CD14-positive monocyte (primary cell): ENCODE measurements at regions not wholly inside any gene's neighbourhood (a gene's known extent, or its start where the extent isn't known, plus 50 kb on each side); places are given as distances from the start of the nearest gene placed in this dataset.

Experiments used
- DNase-seq, 3 donors: peaks; one replicate each; pipeline ENCODE4 v3.0.0-alpha.2; 2011 to 2022
- H2AFZ ChIP-seq: 2 replicates; pipeline ENCODE4 v1.6.0; 2012; ENCODE audit warnings: mild to moderate bottlenecking, low read depth, low read length, inconsistent platforms; ENCODE audit not compliant: insufficient read depth, poor library complexity, severe bottlenecking
- H3K27ac ChIP-seq, 2 donors: 1 replicate in 1 of 2; 2 replicates in 1 of 2; pipeline ENCODE4 v1.5.1; 2012 to 2013; ENCODE audit warnings: low read length in 2 of 2, control low read depth in 1 of 2, inconsistent platforms in 1 of 2, low read depth in 1 of 2, mild to moderate bottlenecking in 1 of 2
- H3K27me3 ChIP-seq, 2 donors: one replicate each; pipeline versions ENCODE4 v1.6.0 to v1.6.1; 2011 to 2013; ENCODE audit warnings: low read length in 2 of 2; ENCODE audit not compliant: control insufficient read depth in 2 of 2, insufficient read depth in 2 of 2
- H3K36me3 ChIP-seq, 2 donors: replicated peaks in 1 of 2; 1 replicate in 1 of 2; 2 replicates in 1 of 2; pipeline versions ENCODE4 v1.5.1 to v1.6.1; 2012 to 2013; ENCODE audit warnings: low read length in 2 of 2, control low read depth in 1 of 2, inconsistent platforms in 1 of 2, mild to moderate bottlenecking in 1 of 2; ENCODE audit not compliant: insufficient read depth in 2 of 2, control insufficient read depth in 1 of 2
- H3K4me1 ChIP-seq, 2 donors: 1 replicate in 1 of 2; 2 replicates in 1 of 2; pipeline versions ENCODE4 v1.5.1 to v1.6.1; 2012 to 2013; ENCODE audit warnings: low read length in 2 of 2, control low read depth in 1 of 2, inconsistent platforms in 1 of 2, mild to moderate bottlenecking in 1 of 2, moderate library complexity in 1 of 2; ENCODE audit not compliant: insufficient read depth in 2 of 2, control insufficient read depth in 1 of 2
- H3K4me2 ChIP-seq: replicated peaks from 2 replicates; pipeline ENCODE3; 2012; ENCODE audit warnings: low read length, moderate library complexity, mild to moderate bottlenecking; ENCODE audit not compliant: poor library complexity, severe bottlenecking; ENCODE audit errors: extremely low read depth
- H3K4me3 ChIP-seq, 3 experiments: fragments of 200-600 bp in 1 of 3; sonication (generic) in 1 of 3; replicated peaks in 1 of 3; 1 replicate in 2 of 3; 2 replicates in 1 of 3; pipeline ENCODE4 v1.5.1; 2011 to 2013; ENCODE audit warnings: low read length in 3 of 3, mild to moderate bottlenecking in 3 of 3, control low read depth in 2 of 3, low read depth in 2 of 3, inconsistent platforms in 1 of 3, moderate library complexity in 1 of 3
- H3K79me2 ChIP-seq: 2 replicates; pipeline ENCODE4 v1.6.0; 2012; ENCODE audit warnings: mild to moderate bottlenecking, control low read depth, inconsistent platforms, low read length, moderate library complexity; ENCODE audit not compliant: insufficient read depth
- H3K9ac ChIP-seq: 2 replicates; pipeline ENCODE4 v1.6.0; 2017; ENCODE audit warnings: low read length, mild to moderate bottlenecking; ENCODE audit not compliant: insufficient read depth, poor library complexity, severe bottlenecking
- H3K9me3 ChIP-seq, 2 donors: replicated peaks in 1 of 2; 1 replicate in 1 of 2; 2 replicates in 1 of 2; pipeline versions ENCODE4 v1.5.1 to v1.6.1; 2012 to 2013; ENCODE audit warnings: low read length in 2 of 2, control low read depth in 1 of 2; ENCODE audit not compliant: control insufficient read depth in 1 of 2, insufficient read depth in 1 of 2
- H4K20me1 ChIP-seq: 2 replicates; pipeline ENCODE4 v1.6.0; 2012; ENCODE audit warnings: mild to moderate bottlenecking, low read length, control low read depth, moderate library complexity; ENCODE audit not compliant: insufficient read depth
- H3K27ac Mint-ChIP-seq, 7 donors: one replicate each; pipeline ENCODE4 v1.8.0; 2020; ENCODE audit warnings: mild to moderate bottlenecking in 7 of 7, mixed read lengths in 7 of 7, moderate library complexity in 6 of 7, inconsistent platforms in 2 of 7
- H3K27me3 Mint-ChIP-seq, 3 donors: one replicate each; pipeline ENCODE4 v1.8.0; 2021 to 2022; ENCODE audit warnings: low read depth in 3 of 3, mild to moderate bottlenecking in 3 of 3, mixed read lengths in 3 of 3, moderate library complexity in 3 of 3, inconsistent platforms in 1 of 3
- H3K36me3 Mint-ChIP-seq, 2 donors: one replicate each; pipeline ENCODE4 v1.8.0; 2020; ENCODE audit warnings: mixed read lengths in 2 of 2, inconsistent platforms in 1 of 2, mild to moderate bottlenecking in 1 of 2
- H3K4me1 Mint-ChIP-seq: one replicate; pipeline ENCODE4 v1.8.0; 2020; ENCODE audit warnings: mild to moderate bottlenecking, mixed read lengths
- H3K4me3 Mint-ChIP-seq, 2 donors: one replicate each; pipeline ENCODE4 v1.8.0; 2020; ENCODE audit warnings: mild to moderate bottlenecking in 2 of 2, mixed read lengths in 2 of 2, moderate library complexity in 1 of 2
- H3K9me3 Mint-ChIP-seq, 7 donors: one replicate each; pipeline ENCODE4 v1.8.0; 2020 to 2022; ENCODE audit warnings: mixed read lengths in 7 of 7, mild to moderate bottlenecking in 6 of 7, moderate library complexity in 6 of 7, inconsistent platforms in 2 of 7
- CTCF ChIP-seq: fragments of 200-600 bp; IDR thresholded peaks from one replicate; pipeline ENCODE4 v1.8.0; 2022; ENCODE audit warnings: antibody characterized with exemption, mild to moderate bottlenecking
- WGBS: methylation state at CpG from one replicate; pipeline ENCODE4 v1.1.5; 2013; ENCODE audit warnings: missing lambda C conversion rate; ENCODE audit not compliant: insufficient coverage; 5-methylcytosine and 5-hydroxymethylcytosine counted together
- intact Hi-C, 2 donors: fragments of 100-400 bp; cut with micrococcal nuclease; formaldehyde crosslinking; loops; one replicate each; pipeline versions ENCODE4 v1.15.0 to v1.15.1; 2023

GRCh38 chr13:88417801-88418200 lies 746.6 kb downstream of the SLITRK5 start:
- H3K4me3 ChIP-seq = no peak overlapping the region
- Mint-ChIP-seq H3K27me3 (no peaks in the 10 kb centered on the region), H3K4me3 (no peak overlapping the region), H3K4me1 (no peaks in the 10 kb centered on the region), H3K9me3 (peaks cover 0 to 6% (median 2%) of the 10 kb centered on the region in 7 donors), H3K36me3 (no peaks in the 10 kb centered on the region), H3K27ac (no peak overlapping the region)
- H3K27ac ChIP-seq = no peak overlapping the region
- no peaks in the 10 kb centered on the region for H3K36me3 ChIP-seq
- DNase-seq = no peak
- no peaks in the 10 kb centered on the region for H3K4me1 ChIP-seq
- H3K27me3 ChIP-seq = no peaks in the 10 kb centered on the region
- intact Hi-C loops = no loop called here
- H3K4me2 ChIP-seq = no peak overlapping the region
- TF ChIP-seq CTCF = no peak
- no CpG with 5 or more reads among the region's 1 CpG for WGBS
- H2AFZ ChIP-seq = no peak overlapping the region
- H3K79me2 ChIP-seq = no peaks in the 10 kb centered on the region
- H3K9ac ChIP-seq = no peak overlapping the region
- no peaks in the 10 kb centered on the region for H3K9me3 ChIP-seq
- no peaks in the 10 kb centered on the region for H4K20me1 ChIP-seq

GRCh38 chr13:88424463-88424862 lies 753.3 kb downstream of the SLITRK5 start:
- Histone ChIP-seq H3K27me3 (no peaks in the 10 kb centered on the region), H3K4me2 (no peak overlapping the region), H3K4me1 (no peaks in the 10 kb centered on the region), H3K79me2 (no peaks in the 10 kb centered on the region), H3K9me3 (peaks cover 8 to 11% of the 10 kb centered on the region in 2 donors), H4K20me1 (no peaks in the 10 kb centered on the region), H3K36me3 (no peaks in the 10 kb centered on the region), H2AFZ (no peak overlapping the region), H3K9ac (no peak overlapping the region), H3K4me3 (no peak overlapping the region), H3K27ac (no peak overlapping the region)
- TF ChIP-seq CTCF = no peak
- no peak overlapping the region for H3K4me3 Mint-ChIP-seq
- no peaks in the 10 kb centered on the region for H3K4me1 Mint-ChIP-seq
- intact Hi-C loops = no loop called here
- no peak overlapping the region for H3K27ac Mint-ChIP-seq
- DNase-seq = no peak
- peaks cover 4 to 10% (median 9%) of the 10 kb centered on the region in 7 donors for H3K9me3 Mint-ChIP-seq
- H3K36me3 Mint-ChIP-seq = no peaks in the 10 kb centered on the region
- peaks cover 0 to 2% (median 0%) of the 10 kb centered on the region in 3 donors for H3K27me3 Mint-ChIP-seq
